Stimulated activated CD4-positive, alpha-beta T cell treated with anti-CD3 and anti-CD28 coated beads, Interleukin-12 subunit alpha, Interleukin-12 subunit beta, amount 100 ng/mL, for 48 hours (primary cell): ENCODE measurements at regions not wholly inside any gene's neighbourhood (a gene's known extent, or its start where the extent isn't known, plus 50 kb on each side); places are given as distances from the start of the nearest gene placed in this dataset.

Source experiments
- DNase-seq, 3 donors: peaks; one replicate each; pipeline ENCODE4 v3.0.0-alpha.2; 2020; ENCODE audit warnings: low read depth in 2 of 3, low spot score in 1 of 3

- no peak for DNase-seq
Observed at GRCh38 chr1:201764579-201764978, 64.4 kb upstream of the IPO9 start.

GRCh38 chr1:201766131-201766866 is 62.7 kb upstream of the IPO9 start:
- no peak for DNase-seq

GRCh38 chr1:201767339-201767738 is 61.6 kb upstream of the IPO9 start:
- DNase-seq, result no peak

GRCh38 chr1:201769072-201769471 is 59.9 kb upstream of the IPO9 start:
- DNase-seq, result no peak

- no peak for DNase-seq
Observed at GRCh38 chr1:201769966-201770365, 59.0 kb upstream of the IPO9 start.

- DNase-seq, result no peak
Observed at GRCh38 chr1:201771466-201771865, 57.5 kb upstream of the IPO9 start.

- no peak for DNase-seq
Observed at GRCh38 chr1:201772178-201772577, 56.8 kb upstream of the IPO9 start.

GRCh38 chr1:201773764-201774163 is 55.2 kb upstream of the IPO9 start:
- DNase-seq, result no peak

GRCh38 chr1:201774224-201774982 is 54.6 kb upstream of the IPO9 start:
- no peak for DNase-seq

GRCh38 chr1:201774983-201775344 is 54.0 kb upstream of the IPO9 start:
- DNase-seq, result no peak

GRCh38 chr1:201775380-201775779 is 53.6 kb upstream of the IPO9 start:
- DNase-seq, result no peak

GRCh38 chr1:201778279-201779065 is 50.5 kb upstream of the IPO9 start:
- DNase-seq, result no peak
